Smooth muscle cell (in vitro differentiated cells): ENCODE measurements at regions not wholly inside any gene's neighbourhood (a gene's known extent, or its start where the extent isn't known, plus 50 kb on each side); places are given as distances from the start of the nearest gene placed in this dataset.

Source experiments
- DNase-seq: peaks from one replicate; lab custom pipeline; 2025; ENCODE audit not compliant: unreplicated experiment; lab: John Stamatoyannopoulos, UW
- H2AFZ ChIP-seq: fragments of 200-600 bp; sonication (generic); 2 replicates; pipeline ENCODE4 v1.6.0; 2016; ENCODE audit warnings: antibody characterized with exemption, low read depth, mild to moderate bottlenecking
- H3F3A ChIP-seq: fragments of 200-600 bp; sonication (generic); 2 replicates; pipeline ENCODE4 v1.6.0; 2017; ENCODE audit warnings: antibody characterized with exemption, low read depth
- H3K27ac ChIP-seq: fragments of 200-600 bp; sonication (generic); 2 replicates; pipeline ENCODE4 v1.5.1; 2016; ENCODE audit warnings: low read depth, mild to moderate bottlenecking
- H3K27me3 ChIP-seq: fragments of 200-600 bp; sonication (generic); 2 replicates; pipeline ENCODE4 v1.6.1; 2016; ENCODE audit warnings: low read depth, mild to moderate bottlenecking
- H3K36me3 ChIP-seq: fragments of 200-600 bp; sonication (generic); 2 replicates; pipeline ENCODE4 v1.5.1; 2016; ENCODE audit warnings: low read depth
- H3K4me1 ChIP-seq: fragments of 200-600 bp; sonication (generic); 2 replicates; pipeline ENCODE4 v1.5.1; 2016; ENCODE audit warnings: low read depth
- H3K4me2 ChIP-seq: fragments of 200-600 bp; sonication (generic); 2 replicates; pipeline ENCODE4 v1.6.0; 2016; ENCODE audit warnings: mild to moderate bottlenecking
- H3K4me3 ChIP-seq: fragments of 200-600 bp; sonication (generic); 2 replicates; pipeline ENCODE4 v1.5.1; 2016; ENCODE audit warnings: mild to moderate bottlenecking
- H3K79me2 ChIP-seq: fragments of 200-600 bp; sonication (generic); 2 replicates; pipeline ENCODE4 v1.6.0; 2016; ENCODE audit warnings: low read depth, mild to moderate bottlenecking
- H3K9ac ChIP-seq: fragments of 200-600 bp; sonication (generic); 2 replicates; pipeline ENCODE4 v1.6.0; 2016; ENCODE audit warnings: low read depth
- H3K9me3 ChIP-seq: fragments of 200-600 bp; sonication (generic); replicated peaks from 2 replicates; pipeline ENCODE4 v1.5.1; 2016; ENCODE audit warnings: low read depth
- H4K20me1 ChIP-seq: fragments of 200-600 bp; sonication (generic); 2 replicates; pipeline ENCODE4 v1.6.0; 2016; ENCODE audit warnings: low read depth
- WGBS: methylation state at CpG from one replicate; pipeline ENCODE4 v1.1.7; 2016; ENCODE audit warnings: low lambda C conversion rate; 5-methylcytosine and 5-hydroxymethylcytosine counted together
- TF ChIP-seq, protein P1 (sequence below): fragments of 200-600 bp; sonication (generic); IDR thresholded peaks from 2 replicates; pipeline ENCODE4 v1.5.1; 2017; ENCODE audit warnings: borderline replicate concordance, mild to moderate bottlenecking, antibody characterized with exemption; ENCODE audit not compliant: insufficient read depth, poor library complexity, severe bottlenecking

DNA sequence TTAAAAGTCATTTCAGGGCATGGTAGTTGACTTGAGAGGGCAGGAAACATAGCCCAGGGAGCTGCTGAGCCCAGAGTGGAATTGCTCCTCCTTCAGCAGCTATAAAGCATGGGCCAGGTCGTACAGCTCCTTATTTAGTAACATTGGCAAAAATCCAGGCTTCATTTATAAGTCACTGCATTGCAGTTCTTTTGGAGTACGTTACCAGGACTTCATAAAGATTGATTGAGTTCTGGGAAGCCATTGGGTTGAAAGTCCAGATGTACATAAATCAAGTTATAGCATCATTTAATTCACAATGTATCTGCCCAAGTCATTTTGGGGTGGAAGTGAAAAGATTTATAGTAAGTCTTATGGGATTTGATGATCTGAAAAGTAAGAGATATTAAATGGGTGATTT lies 53.0 kb upstream of the ANKEF1 start:
- Histone ChIP-seq H3K4me3 (no peak overlapping the region), H3K79me2 (no peaks in the 10 kb centered on the region), H3K27me3 (no peaks in the 10 kb centered on the region), H3K9me3 (no peaks in the 10 kb centered on the region), H4K20me1 (no peaks in the 10 kb centered on the region), H3K4me1 (no peaks in the 10 kb centered on the region), H3K36me3 (no peaks in the 10 kb centered on the region), H3F3A (no peaks in the 10 kb centered on the region), H3K27ac (no peak overlapping the region), H3K4me2 (no peak overlapping the region), H2AFZ (no peak overlapping the region), H3K9ac (no peak overlapping the region)
- DNase-seq: no peak
- 62% methylated on average over 2 of the region's 2 CpGs for WGBS
- TF ChIP-seq, protein P1, sequence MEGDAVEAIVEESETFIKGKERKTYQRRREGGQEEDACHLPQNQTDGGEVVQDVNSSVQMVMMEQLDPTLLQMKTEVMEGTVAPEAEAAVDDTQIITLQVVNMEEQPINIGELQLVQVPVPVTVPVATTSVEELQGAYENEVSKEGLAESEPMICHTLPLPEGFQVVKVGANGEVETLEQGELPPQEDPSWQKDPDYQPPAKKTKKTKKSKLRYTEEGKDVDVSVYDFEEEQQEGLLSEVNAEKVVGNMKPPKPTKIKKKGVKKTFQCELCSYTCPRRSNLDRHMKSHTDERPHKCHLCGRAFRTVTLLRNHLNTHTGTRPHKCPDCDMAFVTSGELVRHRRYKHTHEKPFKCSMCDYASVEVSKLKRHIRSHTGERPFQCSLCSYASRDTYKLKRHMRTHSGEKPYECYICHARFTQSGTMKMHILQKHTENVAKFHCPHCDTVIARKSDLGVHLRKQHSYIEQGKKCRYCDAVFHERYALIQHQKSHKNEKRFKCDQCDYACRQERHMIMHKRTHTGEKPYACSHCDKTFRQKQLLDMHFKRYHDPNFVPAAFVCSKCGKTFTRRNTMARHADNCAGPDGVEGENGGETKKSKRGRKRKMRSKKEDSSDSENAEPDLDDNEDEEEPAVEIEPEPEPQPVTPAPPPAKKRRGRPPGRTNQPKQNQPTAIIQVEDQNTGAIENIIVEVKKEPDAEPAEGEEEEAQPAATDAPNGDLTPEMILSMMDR: no peak

DNA sequence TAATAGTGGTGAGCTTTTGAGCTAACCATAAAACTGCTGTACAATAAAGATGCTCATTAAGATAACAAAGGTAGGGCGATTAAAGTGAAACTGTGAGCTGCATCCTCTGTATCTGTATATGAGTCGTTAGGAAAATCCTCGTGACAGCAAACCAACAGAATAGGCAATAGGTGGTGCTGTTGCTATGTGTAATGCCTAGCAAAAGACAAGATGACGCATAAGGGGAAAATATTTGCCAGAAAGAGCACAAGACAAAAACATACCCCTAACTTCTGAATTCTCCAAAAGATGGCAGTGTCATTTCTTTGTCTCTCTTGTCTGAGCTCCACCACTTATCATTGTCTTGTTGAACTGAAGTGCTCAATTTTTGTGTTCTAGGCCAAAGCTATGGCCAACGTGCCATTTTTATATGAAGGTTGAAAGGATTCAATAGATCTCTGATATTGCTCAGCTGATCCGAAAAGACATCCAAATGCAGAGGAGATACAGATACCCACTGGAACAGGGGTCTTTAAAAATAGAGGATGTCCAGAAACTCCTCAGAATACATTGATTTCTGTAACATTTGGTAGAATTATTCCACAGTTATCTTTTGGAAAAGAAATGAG lies 56.3 kb upstream of the ANKEF1 start:
- H2AFZ ChIP-seq: no peak overlapping the region
- DNase-seq: no peak
- H3K4me1 ChIP-seq: no peaks in the 10 kb centered on the region
- H4K20me1 ChIP-seq: no peaks in the 10 kb centered on the region
- H3K4me2 ChIP-seq: peak overlapping the region; percentile 74
- H3K79me2 ChIP-seq: no peaks in the 10 kb centered on the region
- WGBS: 24% methylated on average over 6 of the region's 6 CpGs
- H3K9ac ChIP-seq: no peak overlapping the region
- no peaks in the 10 kb centered on the region for H3K36me3 ChIP-seq
- H3F3A ChIP-seq: no peaks in the 10 kb centered on the region
- peak overlapping the region; percentile 31 for H3K4me3 ChIP-seq
- TF ChIP-seq, protein P1: peak; percentile 89
- peak overlapping the region; percentile 51 for H3K27ac ChIP-seq
- no peaks in the 10 kb centered on the region for H3K9me3 ChIP-seq
- peaks cover 5% of the 10 kb centered on the region for H3K27me3 ChIP-seq

DNA sequence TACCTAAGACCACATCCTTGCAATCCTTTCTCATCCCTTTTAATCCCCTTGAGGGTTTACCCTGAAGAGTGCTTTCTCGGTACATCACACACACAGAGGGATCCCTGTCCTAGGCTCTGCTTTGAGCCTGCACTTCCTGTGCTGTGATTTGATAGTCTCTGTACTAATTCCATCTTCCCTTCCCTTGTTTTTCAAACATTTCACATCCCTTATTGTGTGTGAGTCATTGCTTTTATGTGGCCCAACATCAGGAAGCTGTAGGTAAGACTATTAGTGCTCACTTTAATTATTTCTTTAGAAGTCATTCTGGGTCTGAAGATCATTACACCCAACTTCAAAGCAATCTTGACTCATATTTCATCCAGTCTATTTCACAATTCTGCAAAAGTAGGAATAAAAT lies 57.2 kb upstream of the ANKEF1 start:
- Histone ChIP-seq H3K4me1 (no peaks in the 10 kb centered on the region), H3K4me3 (no peak overlapping the region), H3K4me2 (peak overlapping the region; percentile 74), H3K27ac (peak overlapping the region; percentile 51), H2AFZ (no peak overlapping the region), H3K9me3 (no peaks in the 10 kb centered on the region), H3K79me2 (no peaks in the 10 kb centered on the region), H3F3A (no peaks in the 10 kb centered on the region), H3K27me3 (peaks cover 5% of the 10 kb centered on the region), H3K36me3 (no peaks in the 10 kb centered on the region), H3K9ac (no peak overlapping the region), H4K20me1 (no peaks in the 10 kb centered on the region)
- 10% methylated on average over 1 of the region's 1 CpG for WGBS
- TF ChIP-seq, protein P1: no peak
- DNase-seq: no peak

DNA sequence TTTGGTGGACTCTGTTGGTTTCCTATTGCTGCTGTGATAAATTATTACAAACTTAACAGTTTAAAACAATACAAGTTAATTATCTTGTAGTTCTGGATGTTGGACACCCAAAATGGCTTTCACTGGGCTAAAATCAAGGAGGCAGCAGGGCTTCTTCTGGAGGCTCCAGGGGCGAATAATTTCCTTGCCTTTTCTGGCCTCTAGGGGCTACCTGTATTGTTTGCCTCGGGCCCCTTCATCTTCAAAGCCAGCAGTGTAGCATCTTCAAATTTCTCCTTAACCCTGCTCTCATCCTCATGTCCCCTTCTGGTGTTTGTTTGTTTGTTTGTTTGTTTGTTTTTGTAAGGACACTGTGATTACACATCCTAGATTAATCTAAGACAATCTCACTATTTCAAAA lies 60.5 kb upstream of the ANKEF1 start:
- Histone ChIP-seq H3K79me2 (no peaks in the 10 kb centered on the region), H3K4me3 (no peak overlapping the region), H3K27me3 (peaks cover 5% of the 10 kb centered on the region), H3K4me1 (no peaks in the 10 kb centered on the region), H3K9me3 (no peaks in the 10 kb centered on the region), H3K4me2 (no peak overlapping the region), H3K27ac (no peak overlapping the region), H2AFZ (no peak overlapping the region), H3K9ac (no peak overlapping the region), H3F3A (no peaks in the 10 kb centered on the region), H3K36me3 (no peaks in the 10 kb centered on the region), H4K20me1 (no peaks in the 10 kb centered on the region)
- DNase-seq: no peak
- WGBS: 81% methylated on average over 2 of the region's 2 CpGs
- TF ChIP-seq, protein P1: no peak
